ENCODE measurements at regions not wholly inside any gene's neighbourhood (a gene's known extent, or its start where the extent isn't known, plus 50 kb on each side); places are given as distances from the start of the nearest gene placed in this dataset.

GRCh38 chr16:72224260-72224768 is 52.4 kb upstream of the PMFBP1 start:
- Histone ChIP-seq H3K4me3 (ENCODE audit: low read depth, low read length) (no peak overlapping the region), H3K4me1 (ENCODE audit: control insufficient read depth, insufficient read depth, low read length) (no peaks in the 10 kb centered on the region), H3K27ac (ENCODE audit: extremely low read depth, low read depth, low read length) (no peak overlapping the region), H3K9me3 (ENCODE audit: control insufficient read depth, insufficient read depth, low read depth, low read length) (no peaks in the 10 kb centered on the region), H3K36me3 (ENCODE audit: control insufficient read depth in 2 of 2, insufficient read depth in 1 of 2, low read length in 2 of 2) (no peaks in the 10 kb centered on the region)
- ChIA-PET POLR2A (no interaction called here), CTCF (interaction anchor here (0.9 kb wide), 1 partner anchor 442 kb away, joined by 3 read pairs; no protein-coding TSS in a partner anchor)
- TF ChIP-seq, protein P1, sequence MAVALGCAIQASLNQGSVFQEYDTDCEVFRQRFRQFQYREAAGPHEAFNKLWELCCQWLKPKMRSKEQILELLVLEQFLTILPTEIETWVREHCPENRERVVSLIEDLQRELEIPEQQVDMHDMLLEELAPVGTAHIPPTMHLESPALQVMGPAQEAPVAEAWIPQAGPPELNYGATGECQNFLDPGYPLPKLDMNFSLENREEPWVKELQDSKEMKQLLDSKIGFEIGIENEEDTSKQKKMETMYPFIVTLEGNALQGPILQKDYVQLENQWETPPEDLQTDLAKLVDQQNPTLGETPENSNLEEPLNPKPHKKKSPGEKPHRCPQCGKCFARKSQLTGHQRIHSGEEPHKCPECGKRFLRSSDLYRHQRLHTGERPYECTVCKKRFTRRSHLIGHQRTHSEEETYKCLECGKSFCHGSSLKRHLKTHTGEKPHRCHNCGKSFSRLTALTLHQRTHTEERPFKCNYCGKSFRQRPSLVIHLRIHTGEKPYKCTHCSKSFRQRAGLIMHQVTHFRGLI (tag by site-specific recombination; IDR thresholded peaks at IDR 0.05) = no peak
- TF ChIP-seq ZNF558 (tag by site-specific recombination; IDR thresholded peaks at IDR 0.05) (no peak), ZNF548 (tag by site-specific recombination; IDR thresholded peaks at IDR 0.05) (no peak), ZNF544 (tag by site-specific recombination; IDR thresholded peaks at IDR 0.05) (no peak), ZNF433 (tag by site-specific recombination; IDR thresholded peaks at IDR 0.05; ENCODE audit: low read depth) (no peak)
- TF ChIP-seq, protein P2, sequence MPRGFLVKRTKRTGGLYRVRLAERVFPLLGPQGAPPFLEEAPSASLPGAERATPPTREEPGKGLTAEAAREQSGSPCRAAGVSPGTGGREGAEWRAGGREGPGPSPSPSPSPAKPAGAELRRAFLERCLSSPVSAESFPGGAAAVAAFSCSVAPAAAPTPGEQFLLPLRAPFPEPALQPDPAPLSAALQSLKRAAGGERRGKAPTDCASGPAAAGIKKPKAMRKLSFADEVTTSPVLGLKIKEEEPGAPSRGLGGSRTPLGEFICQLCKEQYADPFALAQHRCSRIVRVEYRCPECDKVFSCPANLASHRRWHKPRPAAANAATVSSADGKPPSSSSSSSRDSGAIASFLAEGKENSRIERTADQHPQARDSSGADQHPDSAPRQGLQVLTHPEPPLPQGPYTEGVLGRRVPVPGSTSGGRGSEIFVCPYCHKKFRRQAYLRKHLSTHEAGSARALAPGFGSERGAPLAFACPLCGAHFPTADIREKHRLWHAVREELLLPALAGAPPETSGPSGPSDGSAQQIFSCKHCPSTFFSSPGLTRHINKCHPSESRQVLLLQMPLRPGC (tag by site-specific recombination; IDR thresholded peaks at IDR 0.05) = no peak

GRCh38 chr16:72222503-72222902 is 50.5 kb upstream of the PMFBP1 start:
- no peak overlapping the region for H3K4me3 ChIP-seq (ENCODE audit: low read depth, low read length)
- POLR2A ChIA-PET = no interaction called here

More at GRCh38 chr16:72222503-72222902, 50.5 kb upstream of the PMFBP1 start:
- Histone ChIP-seq H3K4me1 (ENCODE audit: control insufficient read depth, insufficient read depth, low read length) (no peaks in the 10 kb centered on the region), H3K27ac (ENCODE audit: extremely low read depth, low read depth, low read length) (no peak overlapping the region), H3K36me3 (ENCODE audit: control insufficient read depth in 2 of 2, insufficient read depth in 1 of 2, low read length in 2 of 2) (no peaks in the 10 kb centered on the region), H3K9me3 (ENCODE audit: control insufficient read depth, insufficient read depth, low read depth, low read length) (no peaks in the 10 kb centered on the region)
- TF ChIP-seq, protein P3, sequence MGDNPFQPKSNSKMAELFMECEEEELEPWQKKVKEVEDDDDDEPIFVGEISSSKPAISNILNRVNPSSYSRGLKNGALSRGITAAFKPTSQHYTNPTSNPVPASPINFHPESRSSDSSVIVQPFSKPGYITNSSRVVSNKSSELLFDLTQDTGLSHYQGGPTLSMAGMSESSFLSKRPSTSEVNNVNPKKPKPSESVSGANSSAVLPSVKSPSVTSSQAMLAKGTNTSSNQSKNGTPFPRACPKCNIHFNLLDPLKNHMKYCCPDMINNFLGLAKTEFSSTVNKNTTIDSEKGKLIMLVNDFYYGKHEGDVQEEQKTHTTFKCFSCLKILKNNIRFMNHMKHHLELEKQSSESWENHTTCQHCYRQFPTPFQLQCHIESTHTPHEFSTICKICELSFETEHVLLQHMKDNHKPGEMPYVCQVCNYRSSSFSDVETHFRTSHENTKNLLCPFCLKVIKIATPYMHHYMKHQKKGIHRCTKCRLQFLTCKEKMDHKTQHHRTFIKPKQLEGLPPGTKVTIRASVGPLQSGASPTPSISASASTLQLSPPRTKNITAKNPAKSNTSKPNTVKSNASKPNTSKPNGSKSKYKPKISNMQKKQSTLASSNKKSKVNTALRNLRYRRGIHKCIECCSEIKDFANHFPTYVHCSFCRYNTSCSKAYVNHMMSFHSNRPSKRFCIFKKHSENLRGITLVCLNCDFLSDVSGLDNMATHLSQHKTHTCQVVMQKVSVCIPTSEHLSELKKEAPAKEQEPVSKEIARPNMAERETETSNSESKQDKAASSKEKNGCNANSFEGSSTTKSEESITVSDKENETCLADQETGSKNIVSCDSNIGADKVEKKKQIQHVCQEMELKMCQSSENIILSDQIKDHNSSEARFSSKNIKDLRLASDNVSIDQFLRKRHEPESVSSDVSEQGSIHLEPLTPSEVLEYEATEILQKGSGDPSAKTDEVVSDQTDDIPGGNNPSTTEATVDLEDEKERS (tag by site-specific recombination; IDR thresholded peaks at IDR 0.05) = no peak
- TF ChIP-seq ZNF37A (tag by site-specific recombination; IDR thresholded peaks at IDR 0.05) (no peak), ZNF645 (tag by site-specific recombination; IDR thresholded peaks at IDR 0.05) (no peak), ZNF169 (tag by site-specific recombination; IDR thresholded peaks at IDR 0.05) (no peak), ZNF76 (tag by site-specific recombination; IDR thresholded peaks at IDR 0.05; ENCODE audit: borderline replicate concordance, low read depth) (no peak), ZNF221 (tag by site-specific recombination; IDR thresholded peaks at IDR 0.05; ENCODE audit: borderline replicate concordance) (no peak), ZNF768 (tag by site-specific recombination; IDR thresholded peaks at IDR 0.05) (no peak), BCL6B (tag by site-specific recombination; IDR thresholded peaks at IDR 0.05) (no peak), ZNF248 (tag by site-specific recombination; IDR thresholded peaks at IDR 0.05) (no peak), FEZF1 (tag by site-specific recombination; IDR thresholded peaks at IDR 0.05) (no peak), ZNF843 (tag by site-specific recombination; IDR thresholded peaks at IDR 0.05) (no peak), SCRT1 (tag by site-specific recombination; IDR thresholded peaks at IDR 0.05; ENCODE audit: borderline replicate concordance) (no peak), ZBTB17 (tag by site-specific recombination; IDR thresholded peaks at IDR 0.05) (no peak)
- CTCF ChIA-PET = interaction anchor here (0.5 to 0.6 kb wide), 2 partner anchors 124 to 1816 kb away, joined by 3 read pairs; no protein-coding TSS in a partner anchor
